ENCODE measurements at regions not wholly inside any gene's neighbourhood (a gene's known extent, or its start where the extent isn't known, plus 50 kb on each side); places are given as distances from the start of the nearest gene placed in this dataset.

- CTCF ChIA-PET = interaction anchor here (1.6 to 1.7 kb wide), 3 partner anchors 10 to 36 kb away, joined by 6 to 7 read pairs (median 6); no protein-coding TSS in a partner anchor
- peak; percentile 18 for DNase-seq
- POLR2A ChIA-PET = no interaction called here
Measured at GRCh38 chr1:185559684-185560331, 174.4 kb upstream of the HMCN1 start.

DNA sequence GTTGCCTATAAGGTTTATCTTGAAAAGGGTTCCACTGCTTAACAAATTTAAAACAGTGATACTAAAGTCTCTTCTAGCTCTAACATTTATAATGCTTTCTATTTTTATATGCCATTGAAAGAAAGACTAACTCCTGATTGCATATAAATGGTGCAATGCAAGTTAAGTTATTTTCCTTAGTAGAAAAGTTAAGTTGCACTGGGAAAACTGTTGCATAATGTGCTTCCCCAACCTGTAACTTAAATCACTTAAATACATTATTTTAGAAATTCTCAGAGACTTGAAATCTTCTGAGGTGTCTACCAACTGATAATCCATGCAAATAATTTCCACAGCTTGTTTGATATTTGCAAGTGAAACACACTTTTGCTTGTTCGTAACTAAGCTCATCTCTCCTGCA, 175.0 kb upstream of the HMCN1 start:
- 74% methylated on average over 1 of the region's 1 CpG for whole genome bisulfite sequencing (ENCODE audit: low lambda C conversion rate)
- no peak overlapping the region for H2AFZ ChIP-seq (ENCODE audit: low read depth)
- no peak for TF ChIP-seq FOSL2 (IDR thresholded peaks at IDR 0.05; ENCODE audit: borderline replicate concordance, low read depth)
- TF ChIP-seq CHD2 (IDR thresholded peaks at IDR 0.05; ENCODE audit: low read length, partially characterized antibody) = no peak
- no peak for TF ChIP-seq EP300 (IDR thresholded peaks at IDR 0.05; ENCODE audit: borderline replicate concordance in 1 of 2, low read depth in 1 of 2, low read length in 1 of 2)
- TF ChIP-seq TEAD4 (IDR thresholded peaks at IDR 0.05; ENCODE audit: borderline replicate concordance, insufficient read depth) = no peak
- no peak for TF ChIP-seq RAD21 (IDR thresholded peaks at IDR 0.05; ENCODE audit: low read length)
- TF ChIP-seq YY1 (IDR thresholded peaks at IDR 0.05; ENCODE audit: low read depth) = no peak
- TF ChIP-seq, protein P1, sequence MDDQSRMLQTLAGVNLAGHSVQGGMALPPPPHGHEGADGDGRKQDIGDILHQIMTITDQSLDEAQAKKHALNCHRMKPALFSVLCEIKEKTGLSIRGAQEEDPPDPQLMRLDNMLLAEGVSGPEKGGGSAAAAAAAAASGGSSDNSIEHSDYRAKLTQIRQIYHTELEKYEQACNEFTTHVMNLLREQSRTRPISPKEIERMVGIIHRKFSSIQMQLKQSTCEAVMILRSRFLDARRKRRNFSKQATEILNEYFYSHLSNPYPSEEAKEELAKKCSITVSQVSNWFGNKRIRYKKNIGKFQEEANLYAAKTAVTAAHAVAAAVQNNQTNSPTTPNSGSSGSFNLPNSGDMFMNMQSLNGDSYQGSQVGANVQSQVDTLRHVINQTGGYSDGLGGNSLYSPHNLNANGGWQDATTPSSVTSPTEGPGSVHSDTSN (IDR thresholded peaks at IDR 0.05) = no peak
- ChIA-PET POLR2A (no interaction called here), CTCF (interaction anchor here (0.8 to 1.7 kb wide), 4 partner anchors 9 to 320 kb away, joined by 3 to 7 read pairs (median 4); no protein-coding TSS in a partner anchor)
- no peak overlapping the region for H3K4me3 ChIP-seq (ENCODE audit: low read depth in 2 of 2, low read length in 1 of 2)
- DNase-seq = no peak
- H3K4me1 ChIP-seq (ENCODE audit: control insufficient read depth in 1 of 2, insufficient read depth in 2 of 2, low read depth in 1 of 2, low read length in 1 of 2) = peaks cover 0 to 11% of the 10 kb centered on the region in 2 experiments; a peak in 2 of 4 replicates
- no peak overlapping the region for H3K27ac ChIP-seq (ENCODE audit: low read depth in 2 of 2, low read length in 1 of 2)
- no peaks in the 10 kb centered on the region for H3K36me3 ChIP-seq (replicated peaks in 1 of 2; ENCODE audit: control insufficient read depth in 1 of 2, insufficient read depth in 2 of 2, low read length in 1 of 2)
- no peaks in the 10 kb centered on the region for H3K9me2 ChIP-seq
- H3K79me2 ChIP-seq (ENCODE audit: insufficient read depth) = no peaks in the 10 kb centered on the region
- no peak overlapping the region for H3K9ac ChIP-seq
- no peak overlapping the region for H3K4me2 ChIP-seq
- no peaks in the 10 kb centered on the region for H3F3A ChIP-seq (replicated peaks; ENCODE audit: insufficient read depth)
- no peaks in the 10 kb centered on the region for H3K27me3 ChIP-seq (ENCODE audit: insufficient read depth)
- no peaks in the 10 kb centered on the region for H3K9me3 ChIP-seq
- H4K20me1 ChIP-seq (ENCODE audit: insufficient read depth) = no peaks in the 10 kb centered on the region

More at GRCh38 chr1:185559684-185560331, 174.4 kb upstream of the HMCN1 start:
- H3K79me2 ChIP-seq (ENCODE audit: insufficient read depth) = no peaks in the 10 kb centered on the region
- H2AFZ ChIP-seq (ENCODE audit: low read depth) = no peak overlapping the region
- H4K20me1 ChIP-seq (ENCODE audit: insufficient read depth) = no peaks in the 10 kb centered on the region
- H3K9me2 ChIP-seq = no peaks in the 10 kb centered on the region
- H3K4me1 ChIP-seq (ENCODE audit: control insufficient read depth in 1 of 2, insufficient read depth in 2 of 2, low read depth in 1 of 2, low read length in 1 of 2) = peaks cover 0 to 11% of the 10 kb centered on the region in 2 experiments; a peak in 2 of 4 replicates
- no peaks in the 10 kb centered on the region for H3K36me3 ChIP-seq (replicated peaks in 1 of 2; ENCODE audit: control insufficient read depth in 1 of 2, insufficient read depth in 2 of 2, low read length in 1 of 2)
- H3K4me3 ChIP-seq (ENCODE audit: low read depth in 2 of 2, low read length in 1 of 2) = no peak overlapping the region
- no peaks in the 10 kb centered on the region for H3K27me3 ChIP-seq (ENCODE audit: insufficient read depth)
- H3K9me3 ChIP-seq = no peaks in the 10 kb centered on the region
- no peak overlapping the region for H3K4me2 ChIP-seq
- WGBS (ENCODE audit: low lambda C conversion rate) = 48% methylated on average over 3 of the region's 3 CpGs
- no peak overlapping the region for H3K27ac ChIP-seq (ENCODE audit: low read depth in 2 of 2, low read length in 1 of 2)
- TF ChIP-seq RAD21 (IDR thresholded peaks at IDR 0.05; ENCODE audit: low read length) = peak; percentile 50
- TF ChIP-seq, protein P2, sequence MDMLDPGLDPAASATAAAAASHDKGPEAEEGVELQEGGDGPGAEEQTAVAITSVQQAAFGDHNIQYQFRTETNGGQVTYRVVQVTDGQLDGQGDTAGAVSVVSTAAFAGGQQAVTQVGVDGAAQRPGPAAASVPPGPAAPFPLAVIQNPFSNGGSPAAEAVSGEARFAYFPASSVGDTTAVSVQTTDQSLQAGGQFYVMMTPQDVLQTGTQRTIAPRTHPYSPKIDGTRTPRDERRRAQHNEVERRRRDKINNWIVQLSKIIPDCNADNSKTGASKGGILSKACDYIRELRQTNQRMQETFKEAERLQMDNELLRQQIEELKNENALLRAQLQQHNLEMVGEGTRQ (IDR thresholded peaks at IDR 0.05; ENCODE audit: borderline replicate concordance, low read depth, low read length) = no peak
- no peak for TF ChIP-seq TEAD4 (IDR thresholded peaks at IDR 0.05; ENCODE audit: borderline replicate concordance, insufficient read depth)
- TF ChIP-seq SMC3 (IDR thresholded peaks at IDR 0.05; ENCODE audit: low read depth, low read length) = peak; percentile 27; the same call in 1 of the 2 replicates
- TF ChIP-seq ELF1 (IDR thresholded peaks at IDR 0.05) = no peak
- TF ChIP-seq, protein P3, sequence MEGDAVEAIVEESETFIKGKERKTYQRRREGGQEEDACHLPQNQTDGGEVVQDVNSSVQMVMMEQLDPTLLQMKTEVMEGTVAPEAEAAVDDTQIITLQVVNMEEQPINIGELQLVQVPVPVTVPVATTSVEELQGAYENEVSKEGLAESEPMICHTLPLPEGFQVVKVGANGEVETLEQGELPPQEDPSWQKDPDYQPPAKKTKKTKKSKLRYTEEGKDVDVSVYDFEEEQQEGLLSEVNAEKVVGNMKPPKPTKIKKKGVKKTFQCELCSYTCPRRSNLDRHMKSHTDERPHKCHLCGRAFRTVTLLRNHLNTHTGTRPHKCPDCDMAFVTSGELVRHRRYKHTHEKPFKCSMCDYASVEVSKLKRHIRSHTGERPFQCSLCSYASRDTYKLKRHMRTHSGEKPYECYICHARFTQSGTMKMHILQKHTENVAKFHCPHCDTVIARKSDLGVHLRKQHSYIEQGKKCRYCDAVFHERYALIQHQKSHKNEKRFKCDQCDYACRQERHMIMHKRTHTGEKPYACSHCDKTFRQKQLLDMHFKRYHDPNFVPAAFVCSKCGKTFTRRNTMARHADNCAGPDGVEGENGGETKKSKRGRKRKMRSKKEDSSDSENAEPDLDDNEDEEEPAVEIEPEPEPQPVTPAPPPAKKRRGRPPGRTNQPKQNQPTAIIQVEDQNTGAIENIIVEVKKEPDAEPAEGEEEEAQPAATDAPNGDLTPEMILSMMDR (IDR thresholded peaks at IDR 0.05) = peak; percentile 38
- TF ChIP-seq RCOR1 (IDR thresholded peaks at IDR 0.05; ENCODE audit: low read length) = no peak
- H3F3A ChIP-seq (replicated peaks; ENCODE audit: insufficient read depth) = no peaks in the 10 kb centered on the region
- H3K9ac ChIP-seq = no peak overlapping the region
